Kidney epithelial cell (primary cell): ENCODE measurements at regions not wholly inside any gene's neighbourhood (a gene's known extent, or its start where the extent isn't known, plus 50 kb on each side); places are given as distances from the start of the nearest gene placed in this dataset.

Source experiments
- DNase-seq: peaks from one replicate; pipeline ENCODE4 v3.0.0-alpha.2; 2010; ENCODE audit warnings: low read depth
- H3K27me3 ChIP-seq: 2 replicates; pipeline ENCODE4 v1.6.0; 2011; ENCODE audit warnings: low read length; ENCODE audit not compliant: control insufficient read depth, insufficient read depth
- H3K36me3 ChIP-seq: 2 replicates; pipeline ENCODE4 v1.5.1; 2011; ENCODE audit warnings: low read length; ENCODE audit not compliant: control insufficient read depth, insufficient read depth
- H3K4me3 ChIP-seq: 2 replicates; pipeline ENCODE4 v1.5.1; 2011; ENCODE audit warnings: low read depth, mild to moderate bottlenecking, control low read depth, low read length
- CTCF ChIP-seq: IDR thresholded peaks from 2 replicates; pipeline ENCODE4 v1.5.1; 2011; ENCODE audit warnings: mild to moderate bottlenecking, moderate library complexity, low read length, control low read depth, inconsistent platforms; ENCODE audit not compliant: insufficient read depth, poor library complexity, severe bottlenecking

- Histone ChIP-seq H3K36me3 (no peaks in the 10 kb centered on the region), H3K27me3 (no peaks in the 10 kb centered on the region), H3K4me3 (no peak overlapping the region)
- TF ChIP-seq CTCF, result peak; percentile 47
- DNase-seq, result peak; percentile 35
Measured at GRCh38 chr18:54775686-54776085, 52.6 kb upstream of the RAB27B start.

- no peaks in the 10 kb centered on the region for H3K36me3 ChIP-seq
- H3K27me3 ChIP-seq, result no peaks in the 10 kb centered on the region
- DNase-seq, result peak; percentile 98
- H3K4me3 ChIP-seq, result no peak overlapping the region
- TF ChIP-seq CTCF, result no peak
Measured at GRCh38 chr18:54776282-54776977, 51.8 kb upstream of the RAB27B start.

GRCh38 chr18:54777118-54777791, 51.0 kb upstream of the RAB27B start:
- no peak for TF ChIP-seq CTCF
- Histone ChIP-seq H3K36me3 (no peaks in the 10 kb centered on the region), H3K4me3 (no peak overlapping the region), H3K27me3 (no peaks in the 10 kb centered on the region)
- no peak for DNase-seq

- no peak for TF ChIP-seq CTCF
- Histone ChIP-seq H3K27me3 (no peaks in the 10 kb centered on the region), H3K4me3 (no peak overlapping the region), H3K36me3 (no peaks in the 10 kb centered on the region)
- DNase-seq, result no peak
Measured at GRCh38 chr18:54777989-54778388, 50.3 kb upstream of the RAB27B start.
